ENCODE measurements at regions not wholly inside any gene's neighbourhood (a gene's known extent, or its start where the extent isn't known, plus 50 kb on each side); places are given as distances from the start of the nearest gene placed in this dataset.

- TF ChIP-seq, protein P1, sequence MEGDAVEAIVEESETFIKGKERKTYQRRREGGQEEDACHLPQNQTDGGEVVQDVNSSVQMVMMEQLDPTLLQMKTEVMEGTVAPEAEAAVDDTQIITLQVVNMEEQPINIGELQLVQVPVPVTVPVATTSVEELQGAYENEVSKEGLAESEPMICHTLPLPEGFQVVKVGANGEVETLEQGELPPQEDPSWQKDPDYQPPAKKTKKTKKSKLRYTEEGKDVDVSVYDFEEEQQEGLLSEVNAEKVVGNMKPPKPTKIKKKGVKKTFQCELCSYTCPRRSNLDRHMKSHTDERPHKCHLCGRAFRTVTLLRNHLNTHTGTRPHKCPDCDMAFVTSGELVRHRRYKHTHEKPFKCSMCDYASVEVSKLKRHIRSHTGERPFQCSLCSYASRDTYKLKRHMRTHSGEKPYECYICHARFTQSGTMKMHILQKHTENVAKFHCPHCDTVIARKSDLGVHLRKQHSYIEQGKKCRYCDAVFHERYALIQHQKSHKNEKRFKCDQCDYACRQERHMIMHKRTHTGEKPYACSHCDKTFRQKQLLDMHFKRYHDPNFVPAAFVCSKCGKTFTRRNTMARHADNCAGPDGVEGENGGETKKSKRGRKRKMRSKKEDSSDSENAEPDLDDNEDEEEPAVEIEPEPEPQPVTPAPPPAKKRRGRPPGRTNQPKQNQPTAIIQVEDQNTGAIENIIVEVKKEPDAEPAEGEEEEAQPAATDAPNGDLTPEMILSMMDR (IDR thresholded peaks at IDR 0.05), result no peak
- TF ChIP-seq EP300 (IDR thresholded peaks at IDR 0.05), result no peak
- no peak for TF ChIP-seq SMC3 (IDR thresholded peaks at IDR 0.05)
- TF ChIP-seq, protein P2, sequence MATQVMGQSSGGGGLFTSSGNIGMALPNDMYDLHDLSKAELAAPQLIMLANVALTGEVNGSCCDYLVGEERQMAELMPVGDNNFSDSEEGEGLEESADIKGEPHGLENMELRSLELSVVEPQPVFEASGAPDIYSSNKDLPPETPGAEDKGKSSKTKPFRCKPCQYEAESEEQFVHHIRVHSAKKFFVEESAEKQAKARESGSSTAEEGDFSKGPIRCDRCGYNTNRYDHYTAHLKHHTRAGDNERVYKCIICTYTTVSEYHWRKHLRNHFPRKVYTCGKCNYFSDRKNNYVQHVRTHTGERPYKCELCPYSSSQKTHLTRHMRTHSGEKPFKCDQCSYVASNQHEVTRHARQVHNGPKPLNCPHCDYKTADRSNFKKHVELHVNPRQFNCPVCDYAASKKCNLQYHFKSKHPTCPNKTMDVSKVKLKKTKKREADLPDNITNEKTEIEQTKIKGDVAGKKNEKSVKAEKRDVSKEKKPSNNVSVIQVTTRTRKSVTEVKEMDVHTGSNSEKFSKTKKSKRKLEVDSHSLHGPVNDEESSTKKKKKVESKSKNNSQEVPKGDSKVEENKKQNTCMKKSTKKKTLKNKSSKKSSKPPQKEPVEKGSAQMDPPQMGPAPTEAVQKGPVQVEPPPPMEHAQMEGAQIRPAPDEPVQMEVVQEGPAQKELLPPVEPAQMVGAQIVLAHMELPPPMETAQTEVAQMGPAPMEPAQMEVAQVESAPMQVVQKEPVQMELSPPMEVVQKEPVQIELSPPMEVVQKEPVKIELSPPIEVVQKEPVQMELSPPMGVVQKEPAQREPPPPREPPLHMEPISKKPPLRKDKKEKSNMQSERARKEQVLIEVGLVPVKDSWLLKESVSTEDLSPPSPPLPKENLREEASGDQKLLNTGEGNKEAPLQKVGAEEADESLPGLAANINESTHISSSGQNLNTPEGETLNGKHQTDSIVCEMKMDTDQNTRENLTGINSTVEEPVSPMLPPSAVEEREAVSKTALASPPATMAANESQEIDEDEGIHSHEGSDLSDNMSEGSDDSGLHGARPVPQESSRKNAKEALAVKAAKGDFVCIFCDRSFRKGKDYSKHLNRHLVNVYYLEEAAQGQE (IDR thresholded peaks at IDR 0.05), result no peak
- no peak for TF ChIP-seq KDM1A (IDR thresholded peaks at IDR 0.05; ENCODE audit: low read depth)
- TF ChIP-seq ELK1 (IDR thresholded peaks at IDR 0.05; ENCODE audit: low read depth, low read length), result no peak
- no peak for TF ChIP-seq RCOR1 (IDR thresholded peaks at IDR 0.05; ENCODE audit: low read depth, low read length)
- TF ChIP-seq POLR2A (IDR thresholded peaks at IDR 0.05; ENCODE audit: low read length), result no peak
- no peak for TF ChIP-seq FOSL2 (IDR thresholded peaks at IDR 0.05)
- TF ChIP-seq FOSL2 (CRISPR knock-in tag; IDR thresholded peaks at IDR 0.05), result no peak
- TF ChIP-seq MYC (IDR thresholded peaks at IDR 0.05; ENCODE audit: borderline replicate concordance, low read length), result no peak
- TF ChIP-seq JUNB (IDR thresholded peaks at IDR 0.05), result no peak
- TF ChIP-seq MAZ (IDR thresholded peaks at IDR 0.05; ENCODE audit: borderline replicate concordance, low read depth, low read length), result no peak
These were observed 70.2 kb upstream of the CCDC167 start for GRCh38 chr6:37569743-37570481.

Measured in A549 (cell line).